Mesothelial cell of epicardium (in vitro differentiated cells): ENCODE measurements at regions not wholly inside any gene's neighbourhood (a gene's known extent, or its start where the extent isn't known, plus 50 kb on each side); places are given as distances from the start of the nearest gene placed in this dataset.

Experiments
- DNase-seq, 2 experiments: peaks; one replicate each; pipeline ENCODE4 v3.0.0; 2021; ENCODE audit warnings: low spot score in 2 of 2; ENCODE audit not compliant: unreplicated experiment in 2 of 2
- H3K27ac Mint-ChIP-seq: 2 replicates; pipeline ENCODE4 v1.8.0; 2021; ENCODE audit warnings: mixed read lengths
- H3K27me3 Mint-ChIP-seq: 2 replicates; pipeline ENCODE4 v1.8.0; 2021; ENCODE audit warnings: low read depth, mixed read lengths
- H3K36me3 Mint-ChIP-seq: 2 replicates; pipeline ENCODE4 v1.8.0; 2021; ENCODE audit warnings: mixed read lengths
- H3K4me1 Mint-ChIP-seq: 2 replicates; pipeline ENCODE4 v1.8.0; 2021; ENCODE audit warnings: mixed read lengths
- H3K4me3 Mint-ChIP-seq: 2 replicates; pipeline ENCODE4 v1.8.0; 2021; ENCODE audit warnings: mild to moderate bottlenecking, moderate library complexity, mixed read lengths
- H3K9me3 Mint-ChIP-seq: 2 replicates; pipeline ENCODE4 v1.8.0; 2021; ENCODE audit warnings: mixed read lengths
- TF ChIP-seq, protein P1 (sequence below): fragments of 200-600 bp; sonication (generic); IDR thresholded peaks from one replicate; pipeline ENCODE4 v1.5.0; 2021; ENCODE audit warnings: antibody characterized with exemption; ENCODE audit not compliant: unreplicated experiment

DNA sequence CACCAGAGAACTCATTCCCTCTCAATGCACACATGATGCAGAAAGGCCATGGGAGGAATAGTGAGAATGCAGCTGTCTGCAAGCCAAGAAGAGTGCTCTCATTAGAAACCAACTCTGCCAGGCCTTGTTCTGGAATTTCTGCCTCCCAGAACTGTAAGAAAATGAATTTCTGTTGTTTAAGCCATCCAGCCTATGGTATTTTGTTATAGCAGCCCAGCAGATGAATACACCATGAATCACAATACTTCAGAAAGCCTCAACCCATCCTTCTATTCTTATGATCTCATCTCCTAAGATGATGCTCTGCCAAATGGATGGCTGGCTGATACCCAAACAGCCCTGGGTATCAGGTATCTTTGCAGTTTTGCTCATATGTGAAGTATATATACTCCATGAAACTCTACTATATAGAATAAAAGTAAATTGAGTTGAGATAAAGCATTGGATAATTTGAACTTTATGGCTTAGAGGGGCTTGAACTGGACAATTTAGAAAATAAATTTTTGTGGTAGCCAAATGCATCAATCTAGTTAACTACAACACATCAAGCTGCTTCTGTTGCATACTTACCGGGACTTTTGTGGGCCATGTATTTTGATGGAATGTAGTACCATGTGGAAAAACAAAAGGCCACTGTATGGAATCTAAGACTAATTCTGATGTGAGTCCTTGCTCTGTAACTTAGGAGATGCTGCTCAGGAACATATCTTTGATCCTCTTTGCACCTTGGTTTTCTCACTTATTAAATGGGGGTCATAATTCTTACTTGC is 245.9 kb downstream of the HS3ST1 start:
- Mint-ChIP-seq H3K27me3 (no peaks in the 10 kb centered on the region), H3K36me3 (no peaks in the 10 kb centered on the region), H3K4me3 (no peak overlapping the region), H3K9me3 (no peaks in the 10 kb centered on the region), H3K4me1 (peaks cover 7% of the 10 kb centered on the region), H3K27ac (no peak overlapping the region)
- TF ChIP-seq, protein P1, sequence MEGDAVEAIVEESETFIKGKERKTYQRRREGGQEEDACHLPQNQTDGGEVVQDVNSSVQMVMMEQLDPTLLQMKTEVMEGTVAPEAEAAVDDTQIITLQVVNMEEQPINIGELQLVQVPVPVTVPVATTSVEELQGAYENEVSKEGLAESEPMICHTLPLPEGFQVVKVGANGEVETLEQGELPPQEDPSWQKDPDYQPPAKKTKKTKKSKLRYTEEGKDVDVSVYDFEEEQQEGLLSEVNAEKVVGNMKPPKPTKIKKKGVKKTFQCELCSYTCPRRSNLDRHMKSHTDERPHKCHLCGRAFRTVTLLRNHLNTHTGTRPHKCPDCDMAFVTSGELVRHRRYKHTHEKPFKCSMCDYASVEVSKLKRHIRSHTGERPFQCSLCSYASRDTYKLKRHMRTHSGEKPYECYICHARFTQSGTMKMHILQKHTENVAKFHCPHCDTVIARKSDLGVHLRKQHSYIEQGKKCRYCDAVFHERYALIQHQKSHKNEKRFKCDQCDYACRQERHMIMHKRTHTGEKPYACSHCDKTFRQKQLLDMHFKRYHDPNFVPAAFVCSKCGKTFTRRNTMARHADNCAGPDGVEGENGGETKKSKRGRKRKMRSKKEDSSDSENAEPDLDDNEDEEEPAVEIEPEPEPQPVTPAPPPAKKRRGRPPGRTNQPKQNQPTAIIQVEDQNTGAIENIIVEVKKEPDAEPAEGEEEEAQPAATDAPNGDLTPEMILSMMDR: no peak
- no peak for DNase-seq

DNA sequence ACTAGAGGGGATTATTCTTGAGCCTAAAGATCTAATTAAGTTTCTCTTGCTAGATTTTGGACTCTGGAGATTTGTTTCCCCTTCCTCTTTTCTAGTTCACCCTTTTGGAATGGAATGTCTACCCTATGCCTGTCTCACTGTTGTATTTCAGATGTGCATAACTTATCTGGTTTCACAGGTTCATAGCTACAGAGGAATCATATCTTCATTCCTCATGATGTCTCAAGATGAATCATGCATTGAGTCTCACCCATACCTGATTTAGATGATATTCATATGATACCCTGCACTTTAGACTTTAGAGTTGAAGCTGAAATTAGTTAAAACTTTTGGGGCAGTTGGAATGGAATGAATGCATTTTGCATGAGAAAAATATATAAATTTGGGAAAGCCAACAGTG is 246.7 kb downstream of the HS3ST1 start:
- Mint-ChIP-seq H3K4me3 (no peak overlapping the region), H3K27me3 (no peaks in the 10 kb centered on the region), H3K4me1 (peaks cover 7% of the 10 kb centered on the region), H3K36me3 (no peaks in the 10 kb centered on the region), H3K27ac (no peak overlapping the region), H3K9me3 (no peaks in the 10 kb centered on the region)
- TF ChIP-seq, protein P1: no peak
- no peak for DNase-seq

DNA sequence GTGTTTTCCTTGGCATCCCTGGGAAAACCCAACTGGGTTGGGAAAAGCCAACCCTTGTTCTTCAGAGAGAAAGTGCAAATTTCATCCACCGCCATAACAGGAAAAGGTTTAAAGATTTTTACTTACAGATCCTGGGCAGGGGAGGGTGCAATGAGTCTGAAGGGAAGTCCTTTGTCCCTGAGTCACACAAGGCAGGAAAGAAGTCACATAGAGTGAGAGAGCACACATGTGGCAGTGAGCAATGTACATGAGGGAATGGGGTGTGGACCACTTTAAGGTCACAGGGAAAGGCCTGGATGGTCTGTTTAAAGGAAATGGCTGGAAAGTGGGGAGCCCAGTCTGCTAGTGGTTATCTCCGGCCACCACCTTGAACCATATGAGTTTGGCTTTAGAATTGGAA is 248.9 kb downstream of the HS3ST1 start:
- Mint-ChIP-seq H3K36me3 (no peaks in the 10 kb centered on the region), H3K4me1 (peaks cover 17% of the 10 kb centered on the region), H3K27me3 (no peaks in the 10 kb centered on the region), H3K27ac (no peak overlapping the region), H3K9me3 (no peaks in the 10 kb centered on the region), H3K4me3 (no peak overlapping the region)
- TF ChIP-seq, protein P1: no peak
- DNase-seq: no peak

DNA sequence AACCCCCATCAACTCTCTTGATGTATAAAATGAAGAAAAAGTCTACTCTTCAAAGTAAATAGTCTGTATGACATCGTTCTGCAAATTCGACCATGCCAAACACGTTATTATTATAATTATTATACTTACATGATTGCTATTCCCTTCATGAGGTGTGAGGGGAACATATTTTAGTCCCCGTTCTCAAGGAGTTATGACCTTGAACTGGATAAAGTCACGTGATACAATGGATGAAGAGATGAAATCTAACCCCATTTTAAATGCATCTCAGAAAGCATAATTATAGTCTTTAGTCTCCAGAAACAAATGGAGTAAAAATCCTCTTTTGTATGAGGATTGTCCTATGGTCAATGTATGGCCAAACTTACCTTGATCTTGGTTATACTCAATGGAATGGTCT is 250.3 kb downstream of the HS3ST1 start:
- peaks cover 6% of the 10 kb centered on the region for H3K9me3 Mint-ChIP-seq
- no peaks in the 10 kb centered on the region for H3K27me3 Mint-ChIP-seq
- no peak for DNase-seq
- H3K4me1 Mint-ChIP-seq: peaks cover 24% of the 10 kb centered on the region
- no peak overlapping the region for H3K27ac Mint-ChIP-seq
- H3K36me3 Mint-ChIP-seq: peaks cover 1% of the 10 kb centered on the region
- TF ChIP-seq, protein P1: no peak
- H3K4me3 Mint-ChIP-seq: no peak overlapping the region

DNA sequence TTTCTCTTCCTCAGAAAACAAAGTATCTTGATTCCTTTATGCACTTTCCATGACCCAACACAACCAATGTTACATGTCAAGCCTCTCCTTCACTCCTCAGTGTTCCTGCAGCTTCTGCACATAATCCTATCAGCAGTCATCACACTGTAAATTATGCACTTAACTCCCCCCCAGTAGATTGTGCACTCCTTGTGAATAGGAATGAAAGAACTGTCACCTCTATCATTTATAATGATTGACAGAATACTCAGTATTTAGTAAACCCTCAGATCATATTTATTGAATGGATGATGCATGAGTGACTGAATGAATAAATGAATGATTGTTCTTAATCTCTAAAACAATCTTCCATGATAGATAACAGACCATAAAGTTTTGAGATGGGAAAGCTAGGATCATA is 253.3 kb downstream of the HS3ST1 start:
- H3K36me3 Mint-ChIP-seq: peaks cover 1% of the 10 kb centered on the region
- no peaks in the 10 kb centered on the region for H3K27me3 Mint-ChIP-seq
- no peak overlapping the region for H3K27ac Mint-ChIP-seq
- H3K4me3 Mint-ChIP-seq: no peak overlapping the region
- peaks cover 17% of the 10 kb centered on the region for H3K4me1 Mint-ChIP-seq
- no peak for DNase-seq
- TF ChIP-seq, protein P1: no peak
- H3K9me3 Mint-ChIP-seq: peaks cover 17% of the 10 kb centered on the region
